ENCODE measurements at regions not wholly inside any gene's neighbourhood (a gene's known extent, or its start where the extent isn't known, plus 50 kb on each side); places are given as distances from the start of the nearest gene placed in this dataset.

DNA sequence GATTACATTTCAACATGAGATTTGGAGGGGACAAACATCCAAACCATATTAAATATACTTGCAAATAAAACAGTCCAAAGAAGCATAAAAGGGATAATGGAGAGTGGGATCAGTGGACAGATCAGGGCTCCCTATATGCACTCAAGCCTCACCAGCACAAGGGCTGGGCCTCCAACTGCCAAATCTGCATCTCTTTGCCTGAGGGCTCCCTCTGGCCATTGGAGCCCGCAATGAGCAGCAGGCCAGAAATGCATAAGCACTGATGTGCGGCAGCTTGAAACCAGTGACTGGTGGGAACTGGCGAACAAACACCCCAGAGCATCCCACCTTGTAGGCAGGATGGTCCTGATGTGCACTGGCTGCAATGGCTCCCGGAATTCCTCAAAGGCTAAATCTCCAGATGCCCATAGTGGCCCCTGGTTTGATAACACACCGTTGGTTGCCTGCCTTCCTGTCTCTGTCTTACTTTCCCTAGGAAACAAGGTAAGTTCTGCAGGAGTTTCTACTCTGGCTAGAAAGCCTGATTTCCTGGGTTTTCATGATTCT is 55.9 kb upstream of the POMGNT2 start:
- no peak for TF ChIP-seq GATA2 (IDR thresholded peaks at IDR 0.05; ENCODE audit: low read depth, low read length)
- TF ChIP-seq GATA3 (IDR thresholded peaks at IDR 0.05; ENCODE audit: low read depth, low read length), result no peak

All from SH-SY5Y (cell line).